WTC11 (cell line): ENCODE measurements at regions not wholly inside any gene's neighbourhood (a gene's known extent, or its start where the extent isn't known, plus 50 kb on each side); places are given as distances from the start of the nearest gene placed in this dataset.

Source experiments
- ATAC-seq: fragments of 200-7000 bp; cut with Tn5 transposase; 2 replicates; pipeline ENCODE4 v1.10.0; 2021; ENCODE audit warnings: mild to moderate bottlenecking, moderate library complexity
- CTCF ChIA-PET: fragments of 300-600 bp; sonication (Branson Sonifier 250); formaldehyde crosslinking; loops from one replicate; lab custom pipeline; 2021; ENCODE audit warnings: antibody characterized with exemption; lab: Charles Lee
- POLR2A ChIA-PET: fragments of 350-600 bp; sonication (Branson Sonifier 250); formaldehyde crosslinking; loops from one replicate; lab custom pipeline; 2021; ENCODE audit warnings: antibody characterized with exemption; lab: Charles Lee
- DNase-seq: peaks from one replicate; pipeline ENCODE4 v3.0.0; 2021; ENCODE audit warnings: low spot score
- H3K27ac Mint-ChIP-seq: 2 replicates; pipeline ENCODE4 v1.8.0; 2021; ENCODE audit warnings: mixed read lengths
- H3K27me3 Mint-ChIP-seq: 2 replicates; pipeline ENCODE4 v1.8.0; 2021; ENCODE audit warnings: low read depth, mild to moderate bottlenecking, moderate library complexity, mixed read lengths
- H3K36me3 Mint-ChIP-seq: 2 replicates; pipeline ENCODE4 v1.8.0; 2021; ENCODE audit warnings: mixed read lengths
- H3K4me1 Mint-ChIP-seq: 2 replicates; pipeline ENCODE4 v1.8.0; 2022; ENCODE audit warnings: mixed read lengths
- H3K4me3 Mint-ChIP-seq: 2 replicates; pipeline ENCODE4 v1.8.0; 2021; ENCODE audit warnings: mild to moderate bottlenecking, moderate library complexity, mixed read lengths
- H3K9me3 Mint-ChIP-seq: 2 replicates; pipeline ENCODE4 v1.8.0; 2021; ENCODE audit warnings: mixed read lengths
- CBFB ChIP-seq: sonication (generic); formaldehyde crosslinking; IDR thresholded peaks from 2 replicates; pipeline ENCODE4 v1.8.1; 2022; ENCODE audit warnings: mild to moderate bottlenecking, low read depth, missing genetic modification reagents
- ETV6 ChIP-seq: sonication (generic); formaldehyde crosslinking; IDR thresholded peaks from 2 replicates; pipeline ENCODE4 v1.8.1; 2022; ENCODE audit warnings: mild to moderate bottlenecking, missing genetic modification reagents
- FOXK1 ChIP-seq: sonication (generic); formaldehyde crosslinking; IDR thresholded peaks from 2 replicates; pipeline ENCODE4 v1.8.0; 2022; ENCODE audit warnings: mild to moderate bottlenecking, moderate library complexity, missing genetic modification reagents
- IRF2 ChIP-seq: sonication (generic); formaldehyde crosslinking; IDR thresholded peaks from 2 replicates; pipeline ENCODE4 v1.8.0; 2022; ENCODE audit warnings: low read depth, missing genetic modification reagents, borderline replicate concordance
- KAT7 ChIP-seq: sonication (generic); formaldehyde crosslinking; IDR thresholded peaks from 2 replicates; pipeline ENCODE4 v1.8.1; 2023; ENCODE audit warnings: missing genetic modification reagents, mild to moderate bottlenecking, borderline replicate concordance
- MYBL2 ChIP-seq: sonication (generic); formaldehyde crosslinking; IDR thresholded peaks from 2 replicates; pipeline ENCODE4 v1.8.1; 2023; ENCODE audit warnings: mild to moderate bottlenecking, moderate library complexity, missing genetic modification reagents
- NFE2L1 ChIP-seq: sonication (generic); formaldehyde crosslinking; IDR thresholded peaks from 2 replicates; pipeline ENCODE4 v1.8.1; 2023; ENCODE audit warnings: missing genetic modification reagents
- OVOL2 ChIP-seq: fragments of 250-450 bp; sonication (Bioruptor Pico); IDR thresholded peaks from 2 replicates; pipeline ENCODE4 v1.9.0; 2021; ENCODE audit warnings: mild to moderate bottlenecking, borderline replicate concordance
- SMAD3 ChIP-seq: sonication (generic); formaldehyde crosslinking; IDR thresholded peaks from 2 replicates; pipeline ENCODE4 v1.8.0; 2022; ENCODE audit warnings: missing genetic modification reagents, mild to moderate bottlenecking, borderline replicate concordance
- SOX15 ChIP-seq: fragments of 250-450 bp; sonication (Bioruptor Pico); IDR thresholded peaks from 2 replicates; pipeline ENCODE4 v1.9.0; 2021; ENCODE audit warnings: mild to moderate bottlenecking
- ZNF317 ChIP-seq: sonication (generic); formaldehyde crosslinking; IDR thresholded peaks from 2 replicates; pipeline ENCODE4 v1.8.1; 2023; ENCODE audit warnings: low read depth, mild to moderate bottlenecking, moderate library complexity, missing genetic modification reagents, borderline replicate concordance
- ZNF423 ChIP-seq: fragments of 250-450 bp; sonication (Bioruptor Pico); IDR thresholded peaks from 2 replicates; pipeline ENCODE4 v2.1.2; 2022; ENCODE audit warnings: mild to moderate bottlenecking, moderate library complexity
- ZNF671 ChIP-seq: fragments of 250-450 bp; sonication (Bioruptor Pico); IDR thresholded peaks from 2 replicates; pipeline ENCODE4 v1.8.0; 2021; ENCODE audit warnings: mild to moderate bottlenecking
- TF ChIP-seq, protein P1 (sequence below): sonication (generic); formaldehyde crosslinking; IDR thresholded peaks from 2 replicates; pipeline ENCODE4 v1.8.0; 2023; ENCODE audit warnings: mild to moderate bottlenecking, missing genetic modification reagents
- TF ChIP-seq, protein P2 (sequence below): sonication (generic); formaldehyde crosslinking; IDR thresholded peaks from 2 replicates; pipeline ENCODE4 v1.8.1; 2023; ENCODE audit warnings: mild to moderate bottlenecking, missing genetic modification reagents, moderate library complexity
- TF ChIP-seq, protein P3 (sequence below): sonication (generic); formaldehyde crosslinking; IDR thresholded peaks from 2 replicates; pipeline ENCODE4 v1.8.1; 2022; ENCODE audit warnings: missing genetic modification reagents, borderline replicate concordance
- TF ChIP-seq, protein P4 (sequence below): fragments of 200-600 bp; IDR thresholded peaks from 2 replicates; pipeline ENCODE4 v1.8.0; 2022; ENCODE audit warnings: antibody characterized with exemption
- TF ChIP-seq, protein P5 (sequence below): sonication (generic); formaldehyde crosslinking; IDR thresholded peaks from 2 replicates; pipeline ENCODE4 v1.8.0; 2023; ENCODE audit warnings: missing genetic modification reagents
- TF ChIP-seq, protein P6 (sequence below): sonication (generic); formaldehyde crosslinking; IDR thresholded peaks from 2 replicates; pipeline ENCODE4 v1.8.1; 2023; ENCODE audit warnings: mild to moderate bottlenecking, missing genetic modification reagents

DNA sequence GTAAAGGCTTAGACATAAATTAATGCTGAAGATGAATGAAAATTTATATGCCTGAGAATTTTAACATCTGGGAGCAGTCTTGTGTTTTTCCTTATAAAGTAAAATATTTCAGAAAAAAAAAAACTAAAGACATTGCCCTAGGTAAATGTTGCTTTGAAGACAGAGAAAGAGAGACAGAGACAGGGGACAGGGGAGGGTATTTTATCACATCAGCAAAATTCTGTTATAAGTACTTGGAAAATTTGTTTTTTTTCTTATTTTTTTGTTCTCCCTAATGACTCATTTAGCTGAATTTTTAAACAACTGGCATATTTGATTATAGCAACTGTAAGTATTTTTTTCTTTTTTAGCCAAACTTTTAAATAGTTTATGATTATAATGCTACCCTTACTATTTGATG is 1540.6 kb upstream of the GBE1 start:
- TF ChIP-seq OVOL2 (CRISPR knock-in tag) (no peak), NFE2L1 (CRISPR knock-in tag) (no peak), ZNF423 (no peak), KAT7 (no peak), FOXK1 (CRISPR knock-in tag) (no peak), ETV6 (CRISPR knock-in tag) (no peak), IRF2 (CRISPR knock-in tag) (no peak), ZNF671 (CRISPR knock-in tag) (no peak)
- TF ChIP-seq, protein P1, sequence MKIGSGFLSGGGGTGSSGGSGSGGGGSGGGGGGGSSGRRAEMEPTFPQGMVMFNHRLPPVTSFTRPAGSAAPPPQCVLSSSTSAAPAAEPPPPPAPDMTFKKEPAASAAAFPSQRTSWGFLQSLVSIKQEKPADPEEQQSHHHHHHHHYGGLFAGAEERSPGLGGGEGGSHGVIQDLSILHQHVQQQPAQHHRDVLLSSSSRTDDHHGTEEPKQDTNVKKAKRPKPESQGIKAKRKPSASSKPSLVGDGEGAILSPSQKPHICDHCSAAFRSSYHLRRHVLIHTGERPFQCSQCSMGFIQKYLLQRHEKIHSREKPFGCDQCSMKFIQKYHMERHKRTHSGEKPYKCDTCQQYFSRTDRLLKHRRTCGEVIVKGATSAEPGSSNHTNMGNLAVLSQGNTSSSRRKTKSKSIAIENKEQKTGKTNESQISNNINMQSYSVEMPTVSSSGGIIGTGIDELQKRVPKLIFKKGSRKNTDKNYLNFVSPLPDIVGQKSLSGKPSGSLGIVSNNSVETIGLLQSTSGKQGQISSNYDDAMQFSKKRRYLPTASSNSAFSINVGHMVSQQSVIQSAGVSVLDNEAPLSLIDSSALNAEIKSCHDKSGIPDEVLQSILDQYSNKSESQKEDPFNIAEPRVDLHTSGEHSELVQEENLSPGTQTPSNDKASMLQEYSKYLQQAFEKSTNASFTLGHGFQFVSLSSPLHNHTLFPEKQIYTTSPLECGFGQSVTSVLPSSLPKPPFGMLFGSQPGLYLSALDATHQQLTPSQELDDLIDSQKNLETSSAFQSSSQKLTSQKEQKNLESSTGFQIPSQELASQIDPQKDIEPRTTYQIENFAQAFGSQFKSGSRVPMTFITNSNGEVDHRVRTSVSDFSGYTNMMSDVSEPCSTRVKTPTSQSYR: no peak
- TF ChIP-seq, protein P2, sequence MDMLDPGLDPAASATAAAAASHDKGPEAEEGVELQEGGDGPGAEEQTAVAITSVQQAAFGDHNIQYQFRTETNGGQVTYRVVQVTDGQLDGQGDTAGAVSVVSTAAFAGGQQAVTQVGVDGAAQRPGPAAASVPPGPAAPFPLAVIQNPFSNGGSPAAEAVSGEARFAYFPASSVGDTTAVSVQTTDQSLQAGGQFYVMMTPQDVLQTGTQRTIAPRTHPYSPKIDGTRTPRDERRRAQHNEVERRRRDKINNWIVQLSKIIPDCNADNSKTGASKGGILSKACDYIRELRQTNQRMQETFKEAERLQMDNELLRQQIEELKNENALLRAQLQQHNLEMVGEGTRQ: no peak
- TF ChIP-seq, protein P3, sequence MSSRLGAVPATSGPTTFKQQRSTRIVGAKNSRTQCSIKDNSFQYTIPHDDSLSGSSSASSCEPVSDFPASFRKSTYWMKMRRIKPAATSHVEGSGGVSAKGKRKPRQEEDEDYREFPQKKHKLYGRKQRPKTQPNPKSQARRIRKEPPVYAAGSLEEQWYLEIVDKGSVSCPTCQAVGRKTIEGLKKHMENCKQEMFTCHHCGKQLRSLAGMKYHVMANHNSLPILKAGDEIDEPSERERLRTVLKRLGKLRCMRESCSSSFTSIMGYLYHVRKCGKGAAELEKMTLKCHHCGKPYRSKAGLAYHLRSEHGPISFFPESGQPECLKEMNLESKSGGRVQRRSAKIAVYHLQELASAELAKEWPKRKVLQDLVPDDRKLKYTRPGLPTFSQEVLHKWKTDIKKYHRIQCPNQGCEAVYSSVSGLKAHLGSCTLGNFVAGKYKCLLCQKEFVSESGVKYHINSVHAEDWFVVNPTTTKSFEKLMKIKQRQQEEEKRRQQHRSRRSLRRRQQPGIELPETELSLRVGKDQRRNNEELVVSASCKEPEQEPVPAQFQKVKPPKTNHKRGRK (CRISPR knock-in tag): no peak
- CTCF ChIA-PET: interaction anchor here (0.7 kb wide), 1 partner anchor 75 kb away, joined by 3 read pairs; no protein-coding TSS in a partner anchor
- DNase-seq (no peak), ATAC-seq (no peak)
- Mint-ChIP-seq H3K36me3 (no peaks in the 10 kb centered on the region), H3K27ac (no peak overlapping the region), H3K4me1 (no peaks in the 10 kb centered on the region), H3K4me3 (no peak overlapping the region), H3K9me3 (peaks cover 25% of the 10 kb centered on the region), H3K27me3 (no peaks in the 10 kb centered on the region)
- POLR2A ChIA-PET: no interaction called here

DNA sequence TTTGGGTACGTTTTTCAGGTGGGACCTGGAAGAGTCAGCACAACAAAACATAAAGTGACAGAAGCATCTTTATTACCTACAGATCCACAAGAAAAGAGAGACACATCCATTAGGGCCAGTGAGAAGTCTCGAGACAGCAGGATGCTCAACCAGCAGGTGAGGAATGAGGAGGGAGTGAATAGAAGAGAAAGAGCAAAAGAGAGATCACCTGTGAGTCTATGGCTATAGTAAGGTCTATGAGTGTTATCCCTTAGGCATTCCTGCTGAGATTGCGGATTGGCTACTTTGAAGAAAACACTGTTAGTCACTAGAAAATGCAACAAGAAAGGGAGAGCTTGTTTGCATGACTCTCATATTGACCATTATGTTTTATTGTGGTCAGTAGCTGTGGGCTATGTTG is 1556.2 kb upstream of the GBE1 start:
- no peaks in the 10 kb centered on the region for H3K36me3 Mint-ChIP-seq
- ChIA-PET CTCF (no interaction called here), POLR2A (no interaction called here)
- no peak for DNase-seq
- H3K27ac Mint-ChIP-seq: no peak overlapping the region
- no peak overlapping the region for H3K4me3 Mint-ChIP-seq
- H3K27me3 Mint-ChIP-seq: no peaks in the 10 kb centered on the region
- H3K4me1 Mint-ChIP-seq: peaks cover 22% of the 10 kb centered on the region
- ATAC-seq: peak; percentile 96
- H3K9me3 Mint-ChIP-seq: no peaks in the 10 kb centered on the region
- TF ChIP-seq FOXK1 (CRISPR knock-in tag): no peak
- TF ChIP-seq ZNF317 (CRISPR knock-in tag): no peak
- TF ChIP-seq, protein P4, sequence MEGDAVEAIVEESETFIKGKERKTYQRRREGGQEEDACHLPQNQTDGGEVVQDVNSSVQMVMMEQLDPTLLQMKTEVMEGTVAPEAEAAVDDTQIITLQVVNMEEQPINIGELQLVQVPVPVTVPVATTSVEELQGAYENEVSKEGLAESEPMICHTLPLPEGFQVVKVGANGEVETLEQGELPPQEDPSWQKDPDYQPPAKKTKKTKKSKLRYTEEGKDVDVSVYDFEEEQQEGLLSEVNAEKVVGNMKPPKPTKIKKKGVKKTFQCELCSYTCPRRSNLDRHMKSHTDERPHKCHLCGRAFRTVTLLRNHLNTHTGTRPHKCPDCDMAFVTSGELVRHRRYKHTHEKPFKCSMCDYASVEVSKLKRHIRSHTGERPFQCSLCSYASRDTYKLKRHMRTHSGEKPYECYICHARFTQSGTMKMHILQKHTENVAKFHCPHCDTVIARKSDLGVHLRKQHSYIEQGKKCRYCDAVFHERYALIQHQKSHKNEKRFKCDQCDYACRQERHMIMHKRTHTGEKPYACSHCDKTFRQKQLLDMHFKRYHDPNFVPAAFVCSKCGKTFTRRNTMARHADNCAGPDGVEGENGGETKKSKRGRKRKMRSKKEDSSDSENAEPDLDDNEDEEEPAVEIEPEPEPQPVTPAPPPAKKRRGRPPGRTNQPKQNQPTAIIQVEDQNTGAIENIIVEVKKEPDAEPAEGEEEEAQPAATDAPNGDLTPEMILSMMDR: no peak
- TF ChIP-seq OVOL2 (CRISPR knock-in tag): no peak
- TF ChIP-seq, protein P5, sequence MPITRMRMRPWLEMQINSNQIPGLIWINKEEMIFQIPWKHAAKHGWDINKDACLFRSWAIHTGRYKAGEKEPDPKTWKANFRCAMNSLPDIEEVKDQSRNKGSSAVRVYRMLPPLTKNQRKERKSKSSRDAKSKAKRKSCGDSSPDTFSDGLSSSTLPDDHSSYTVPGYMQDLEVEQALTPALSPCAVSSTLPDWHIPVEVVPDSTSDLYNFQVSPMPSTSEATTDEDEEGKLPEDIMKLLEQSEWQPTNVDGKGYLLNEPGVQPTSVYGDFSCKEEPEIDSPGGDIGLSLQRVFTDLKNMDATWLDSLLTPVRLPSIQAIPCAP (CRISPR knock-in tag): no peak
- TF ChIP-seq, protein P6, sequence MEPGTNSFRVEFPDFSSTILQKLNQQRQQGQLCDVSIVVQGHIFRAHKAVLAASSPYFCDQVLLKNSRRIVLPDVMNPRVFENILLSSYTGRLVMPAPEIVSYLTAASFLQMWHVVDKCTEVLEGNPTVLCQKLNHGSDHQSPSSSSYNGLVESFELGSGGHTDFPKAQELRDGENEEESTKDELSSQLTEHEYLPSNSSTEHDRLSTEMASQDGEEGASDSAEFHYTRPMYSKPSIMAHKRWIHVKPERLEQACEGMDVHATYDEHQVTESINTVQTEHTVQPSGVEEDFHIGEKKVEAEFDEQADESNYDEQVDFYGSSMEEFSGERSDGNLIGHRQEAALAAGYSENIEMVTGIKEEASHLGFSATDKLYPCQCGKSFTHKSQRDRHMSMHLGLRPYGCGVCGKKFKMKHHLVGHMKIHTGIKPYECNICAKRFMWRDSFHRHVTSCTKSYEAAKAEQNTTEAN (CRISPR knock-in tag): no peak
- no peak for TF ChIP-seq SMAD3 (CRISPR knock-in tag)
- no peak for TF ChIP-seq CBFB (CRISPR knock-in tag)
- no peak for TF ChIP-seq ZNF671 (CRISPR knock-in tag)
- no peak for TF ChIP-seq MYBL2 (CRISPR knock-in tag)
- TF ChIP-seq, protein P3 (CRISPR knock-in tag): no peak
- no peak for TF ChIP-seq SOX15 (CRISPR knock-in tag)
- TF ChIP-seq, protein P1: no peak
